ENCODE measurements at regions not wholly inside any gene's neighbourhood (a gene's known extent, or its start where the extent isn't known, plus 50 kb on each side); places are given as distances from the start of the nearest gene placed in this dataset.

- no TSS peak for BruUV-seq (replicated peaks)
- H2AFZ ChIP-seq (replicated peaks; ENCODE audit: low read length, poor library complexity), result no peak overlapping the region
- no CpG with 5 or more reads among the region's 2 CpGs for WGBS, 2 experiments (ENCODE audit: extremely low coverage in 2 of 2, insufficient read length in 1 of 2)
- H3K9me3 ChIP-seq (ENCODE audit: control insufficient read depth, insufficient read depth, low read length), result no peaks in the 10 kb centered on the region
- no peak for TF ChIP-seq NFE2L2 (IDR thresholded peaks at IDR 0.05; ENCODE audit: low read depth, low read length)
- TF ChIP-seq POLR2A (IDR thresholded peaks at IDR 0.05; ENCODE audit: low read depth, low read length), result no peak
- H3K56ac ChIP-seq (ENCODE audit: extremely low read depth, insufficient read depth, low read length), result no peak overlapping the region
- no peak overlapping the region for H2BK15ac ChIP-seq (ENCODE audit: low read depth, low read length)
- no peak overlapping the region for H4K5ac ChIP-seq (ENCODE audit: low read depth, low read length)
- CTCF ChIA-PET, result no interaction called here
- H2AK5ac ChIP-seq (ENCODE audit: low read depth, low read length), result no peak overlapping the region
- H3K4me3 ChIP-seq (ENCODE audit: insufficient read depth, low read depth, low read length), result no peak overlapping the region
- intact Hi-C loops (cut with micrococcal nuclease), result no loop called here
- no peak overlapping the region for H2BK120ac ChIP-seq (ENCODE audit: low read depth, low read length)
- H3K79me1 ChIP-seq (ENCODE audit: low read depth in 1 of 2, low read length in 2 of 2), result no peaks in the 10 kb centered on the region
- POLR2A ChIA-PET (ENCODE audit: unreplicated experiment), result no interaction called here
- no peak overlapping the region for H3K4me2 ChIP-seq (ENCODE audit: low read depth, low read length)
- no peak overlapping the region for H3K9ac ChIP-seq (ENCODE audit: low read depth, low read length)
- no peak overlapping the region for H4K91ac ChIP-seq (ENCODE audit: insufficient read depth, low read depth, low read length)
- no peak for ATAC-seq (ENCODE audit: low read depth)
- no peaks in the 10 kb centered on the region for H3K36me3 ChIP-seq (ENCODE audit: control insufficient read depth, insufficient read depth, low read length)
- H3K4ac ChIP-seq (ENCODE audit: low read depth, low read length), result no peak overlapping the region
- H4K20me1 ChIP-seq (ENCODE audit: insufficient read depth, low read length), result no peaks in the 10 kb centered on the region
- no peak overlapping the region for H3K23ac ChIP-seq (ENCODE audit: low read depth, low read length)
- no peak overlapping the region for H2BK5ac ChIP-seq (ENCODE audit: low read depth, low read length, poor library complexity, severe bottlenecking)
- H2BK20ac ChIP-seq (ENCODE audit: low read depth, low read length), result no peak overlapping the region
- H3K27ac ChIP-seq (ENCODE audit: insufficient read depth, low read length), result no peak overlapping the region
- H3K14ac ChIP-seq (replicated peaks; ENCODE audit: low read depth, low read length), result no peak overlapping the region
- dilution Hi-C loops (cut with HindIII; ENCODE audit: low sequenced_read_pairs, unreplicated experiment), result no loop called here
- H3K18ac ChIP-seq (ENCODE audit: low read depth, low read length), result no peak overlapping the region
- no peak overlapping the region for H4K8ac ChIP-seq (ENCODE audit: low read depth in 2 of 2, low read length in 2 of 2)
- H3K4me1 ChIP-seq (ENCODE audit: control insufficient read depth, insufficient read depth, low read length), result no peaks in the 10 kb centered on the region
- in situ Hi-C loops (cut with MboI; ENCODE audit: low sequenced_read_pairs), result no loop called here
- H2AK9ac ChIP-seq (replicated peaks; ENCODE audit: low read depth, low read length, poor library complexity), result no peak overlapping the region
- no peaks in the 10 kb centered on the region for H3K9me1 ChIP-seq (ENCODE audit: insufficient read depth, low read length)
- no peak for DNase-seq
- peaks cover 11% of the 10 kb centered on the region for H3K27me3 ChIP-seq (ENCODE audit: control insufficient read depth, insufficient read depth, low read length)
These were observed 359.6 kb upstream of the SLC24A2 start for GRCh38 chr9:20148416-20148815.
